SK-N-SH (cell line): ENCODE measurements at regions not wholly inside any gene's neighbourhood (a gene's known extent, or its start where the extent isn't known, plus 50 kb on each side); places are given as distances from the start of the nearest gene placed in this dataset.

Experiments
- CTCF ChIA-PET: fragments of 300-600, 350-600 bp; formaldehyde crosslinking; extraction: SDS; loops from one replicate; lab custom pipeline; 2021; lab: Yijun Ruan, JAX
- POLR2A ChIA-PET: fragments of 350-600 bp; sonication (Branson Sonifier 250); formaldehyde crosslinking; extraction: SDS; loops from one replicate; lab custom pipeline; 2020; ENCODE audit warnings: antibody characterized with exemption, inconsistent platforms; lab: Yijun Ruan, JAX
- DNase-seq: peaks from one replicate; pipeline ENCODE4 v3.0.0; 2012
- H2AFZ ChIP-seq: fragments of 200-600 bp; sonication (generic); 2 replicates; pipeline ENCODE4 v1.8.1; 2016; ENCODE audit warnings: antibody characterized with exemption, mild to moderate bottlenecking, low read depth
- H3F3A ChIP-seq: fragments of 200-600 bp; sonication (generic); replicated peaks from 2 replicates; pipeline ENCODE3; 2016; ENCODE audit warnings: antibody characterized with exemption, mild to moderate bottlenecking; ENCODE audit not compliant: insufficient read depth
- H3K27ac ChIP-seq, 2 experiments: fragments of 200-500 bp in 1 of 2; fragments of 200-600 bp in 1 of 2; sonication (Bioruptor generic) in 1 of 2; sonication (generic), shearing (Covaris generic) in 1 of 2; 2 replicates each; pipeline versions ENCODE4 v1.5.1 to v1.6.1; 2014 to 2016; ENCODE audit warnings: low read depth in 2 of 2, inconsistent platforms in 1 of 2, low read length in 1 of 2, mild to moderate bottlenecking in 1 of 2, mixed read lengths in 1 of 2
- H3K27me3 ChIP-seq: fragments of 200-600 bp; sonication (generic), shearing (Covaris generic); 2 replicates; pipeline ENCODE4 v1.6.1; 2016; ENCODE audit warnings: mixed run types; ENCODE audit not compliant: insufficient read depth
- H3K36me3 ChIP-seq, 2 experiments: fragments of 200-500 bp in 1 of 2; fragments of 200-600 bp in 1 of 2; sonication (Bioruptor generic) in 1 of 2; sonication (generic) in 1 of 2; replicated peaks in 1 of 2; 2 replicates each; pipeline versions ENCODE3 to v1.5.1; 2014 to 2016; ENCODE audit warnings: low read length in 1 of 2, mild to moderate bottlenecking in 1 of 2; ENCODE audit not compliant: insufficient read depth in 2 of 2, control insufficient read depth in 1 of 2
- H3K4me1 ChIP-seq, 2 experiments: fragments of 200-500 bp in 1 of 2; fragments of 200-600 bp in 1 of 2; sonication (Bioruptor generic) in 1 of 2; sonication (generic), shearing (Covaris generic) in 1 of 2; 2 replicates each; pipeline versions ENCODE4 v1.5.1 to v1.6.1; 2014 to 2016; ENCODE audit warnings: low read depth in 1 of 2, low read length in 1 of 2, mixed run types in 1 of 2; ENCODE audit not compliant: insufficient read depth in 2 of 2, control insufficient read depth in 1 of 2
- H3K4me2 ChIP-seq: fragments of 200-600 bp; sonication (generic), shearing (Covaris generic); 2 replicates; pipeline ENCODE4 v1.6.1; 2017; ENCODE audit warnings: mixed run types
- H3K4me3 ChIP-seq, 2 experiments: fragments of 200-500 bp in 1 of 2; fragments of 200-600 bp in 1 of 2; sonication (Bioruptor generic) in 1 of 2; sonication (generic), shearing (Covaris generic) in 1 of 2; 2 replicates each; pipeline versions ENCODE4 v1.5.1 to v1.8.1; 2014 to 2016; ENCODE audit warnings: low read depth in 2 of 2, inconsistent platforms in 1 of 2, low read length in 1 of 2, mild to moderate bottlenecking in 1 of 2, mixed read lengths in 1 of 2, moderate library complexity in 1 of 2
- H3K79me2 ChIP-seq: fragments of 200-600 bp; sonication (generic); 2 replicates; pipeline ENCODE4 v1.8.1; 2017; ENCODE audit warnings: mild to moderate bottlenecking; ENCODE audit not compliant: insufficient read depth
- H3K9ac ChIP-seq: fragments of 200-600 bp; sonication (generic); 2 replicates; pipeline ENCODE4 v1.6.1; 2017; ENCODE audit warnings: mixed run types
- H3K9me2 ChIP-seq: fragments of 200-600 bp; sonication (generic); 2 replicates; pipeline ENCODE4 v1.6.1; 2017; ENCODE audit warnings: mixed run types
- H3K9me3 ChIP-seq: fragments of 200-600 bp; sonication (generic); 2 replicates; pipeline ENCODE4 v1.6.1; 2017; ENCODE audit warnings: mixed run types, mild to moderate bottlenecking, moderate library complexity
- H4K20me1 ChIP-seq: fragments of 200-600 bp; sonication (generic); 2 replicates; pipeline ENCODE4 v1.6.1; 2017; ENCODE audit warnings: mild to moderate bottlenecking, mixed run types; ENCODE audit not compliant: insufficient read depth
- CHD2 ChIP-seq: fragments of 150-350 bp; IDR thresholded peaks from 2 replicates; pipeline ENCODE4 v1.6.1; 2018; ENCODE audit warnings: low read length; ENCODE audit not compliant: partially characterized antibody
- FOXJ3 ChIP-seq: sonication (generic); formaldehyde crosslinking; IDR thresholded peaks from 2 replicates; pipeline ENCODE4 v1.5.1; 2020; ENCODE audit warnings: mild to moderate bottlenecking, missing genetic modification reagents
- FOXM1 ChIP-seq: IDR thresholded peaks from 2 replicates; pipeline ENCODE4 v1.4.0; 2012; ENCODE audit warnings: low read depth, mild to moderate bottlenecking
- GABPA ChIP-seq: IDR thresholded peaks from 2 replicates; pipeline ENCODE4 v1.4.0; 2012; ENCODE audit warnings: low read depth, mild to moderate bottlenecking
- GATA2 ChIP-seq: sonication (generic); formaldehyde crosslinking; IDR thresholded peaks from 2 replicates; pipeline ENCODE4 v1.5.0; 2020; ENCODE audit warnings: mild to moderate bottlenecking, missing genetic modification reagents
- MAX ChIP-seq: IDR thresholded peaks from 2 replicates; pipeline ENCODE4 v1.4.0; 2012; ENCODE audit warnings: low read depth
- NFIC ChIP-seq: IDR thresholded peaks from 2 replicates; pipeline ENCODE4 v1.4.0; 2012; ENCODE audit warnings: borderline replicate concordance
- POLR2AphosphoS5 ChIP-seq: IDR thresholded peaks from 2 replicates; pipeline ENCODE4 v1.6.1; 2012; ENCODE audit warnings: low read depth, low read length
- RAD21 ChIP-seq: IDR thresholded peaks from 2 replicates; pipeline ENCODE4 v1.6.1; 2012; ENCODE audit warnings: mild to moderate bottlenecking, low read length
- RFX5 ChIP-seq: IDR thresholded peaks from 2 replicates; pipeline ENCODE4 v1.6.1; 2012; ENCODE audit warnings: mild to moderate bottlenecking, improper control_type of control experiment, low read length
- RXRA ChIP-seq: IDR thresholded peaks from 2 replicates; pipeline ENCODE4 v1.4.0; 2012; ENCODE audit warnings: low read depth, mild to moderate bottlenecking, borderline replicate concordance
- SIN3A ChIP-seq: IDR thresholded peaks from 2 replicates; pipeline ENCODE4 v1.6.1; 2012; ENCODE audit warnings: low read depth, mild to moderate bottlenecking, low read length, moderate library complexity, borderline replicate concordance
- TAF1 ChIP-seq: IDR thresholded peaks from 2 replicates; pipeline ENCODE4 v1.6.1; 2012; ENCODE audit warnings: low read depth, mild to moderate bottlenecking, low read length, moderate library complexity, borderline replicate concordance
- TCF12 ChIP-seq: IDR thresholded peaks from 2 replicates; pipeline ENCODE4 v1.4.0; 2012
- USF2 ChIP-seq: fragments of 150-350 bp; IDR thresholded peaks from 2 replicates; pipeline ENCODE4 v1.6.1; 2017; ENCODE audit warnings: antibody characterized with exemption, low read length, low read depth, borderline replicate concordance
- WGBS: methylation state at CpG from one replicate; pipeline ENCODE4 v1.1.6; 2017; ENCODE audit warnings: low lambda C conversion rate; 5-methylcytosine and 5-hydroxymethylcytosine counted together
- TF ChIP-seq, protein P1 (sequence below): fragments of 150-350 bp; IDR thresholded peaks from 2 replicates; pipeline ENCODE4 v1.6.1; 2016; ENCODE audit warnings: mild to moderate bottlenecking, low read depth, low read length
- TF ChIP-seq, protein P2 (sequence below): IDR thresholded peaks from 2 replicates; pipeline ENCODE4; 2012
- TF ChIP-seq, protein P3 (sequence below): fragments of 200-600 bp; sonication (generic); IDR thresholded peaks from 2 replicates; pipeline ENCODE4 v1.6.1; 2017; ENCODE audit warnings: antibody characterized with exemption, mild to moderate bottlenecking, moderate library complexity

GRCh38 chr3:35523074-35523473, 116.3 kb upstream of the ARPP21 start:
- Histone ChIP-seq H3K4me1 (peaks cover 0 to 3% of the 10 kb centered on the region in 2 experiments; a peak in 1 of 4 replicates), H3K9me3 (no peaks in the 10 kb centered on the region), H3K27ac (no peak overlapping the region), H4K20me1 (no peaks in the 10 kb centered on the region), H3K79me2 (no peaks in the 10 kb centered on the region), H3F3A (no peaks in the 10 kb centered on the region), H3K4me3 (no peak overlapping the region), H2AFZ (no peak overlapping the region), H3K27me3 (no peaks in the 10 kb centered on the region), H3K4me2 (no peak overlapping the region), H3K9me2 (no peaks in the 10 kb centered on the region), H3K9ac (no peak overlapping the region), H3K36me3 (no peaks in the 10 kb centered on the region)
- DNase-seq: no peak
- POLR2A ChIA-PET: no interaction called here
- CTCF ChIA-PET: no interaction called here
- TF ChIP-seq RFX5: no peak
- no peak for TF ChIP-seq SIN3A
- TF ChIP-seq RXRA: no peak
- TF ChIP-seq GABPA: no peak
- no peak for TF ChIP-seq TAF1
- TF ChIP-seq, protein P1, sequence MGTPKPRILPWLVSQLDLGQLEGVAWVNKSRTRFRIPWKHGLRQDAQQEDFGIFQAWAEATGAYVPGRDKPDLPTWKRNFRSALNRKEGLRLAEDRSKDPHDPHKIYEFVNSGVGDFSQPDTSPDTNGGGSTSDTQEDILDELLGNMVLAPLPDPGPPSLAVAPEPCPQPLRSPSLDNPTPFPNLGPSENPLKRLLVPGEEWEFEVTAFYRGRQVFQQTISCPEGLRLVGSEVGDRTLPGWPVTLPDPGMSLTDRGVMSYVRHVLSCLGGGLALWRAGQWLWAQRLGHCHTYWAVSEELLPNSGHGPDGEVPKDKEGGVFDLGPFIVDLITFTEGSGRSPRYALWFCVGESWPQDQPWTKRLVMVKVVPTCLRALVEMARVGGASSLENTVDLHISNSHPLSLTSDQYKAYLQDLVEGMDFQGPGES: no peak
- TF ChIP-seq RAD21: no peak
- no peak for TF ChIP-seq CHD2
- no peak for TF ChIP-seq POLR2AphosphoS5
- no peak for TF ChIP-seq FOXM1
- TF ChIP-seq MAX: no peak
- TF ChIP-seq NFIC: no peak
- no peak for TF ChIP-seq TCF12
- no peak for TF ChIP-seq GATA2 (CRISPR knock-in tag)
- TF ChIP-seq, protein P2, sequence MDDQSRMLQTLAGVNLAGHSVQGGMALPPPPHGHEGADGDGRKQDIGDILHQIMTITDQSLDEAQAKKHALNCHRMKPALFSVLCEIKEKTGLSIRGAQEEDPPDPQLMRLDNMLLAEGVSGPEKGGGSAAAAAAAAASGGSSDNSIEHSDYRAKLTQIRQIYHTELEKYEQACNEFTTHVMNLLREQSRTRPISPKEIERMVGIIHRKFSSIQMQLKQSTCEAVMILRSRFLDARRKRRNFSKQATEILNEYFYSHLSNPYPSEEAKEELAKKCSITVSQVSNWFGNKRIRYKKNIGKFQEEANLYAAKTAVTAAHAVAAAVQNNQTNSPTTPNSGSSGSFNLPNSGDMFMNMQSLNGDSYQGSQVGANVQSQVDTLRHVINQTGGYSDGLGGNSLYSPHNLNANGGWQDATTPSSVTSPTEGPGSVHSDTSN: no peak
- TF ChIP-seq USF2: no peak
- WGBS: 54% methylated on average over 4 of the region's 4 CpGs

DNA sequence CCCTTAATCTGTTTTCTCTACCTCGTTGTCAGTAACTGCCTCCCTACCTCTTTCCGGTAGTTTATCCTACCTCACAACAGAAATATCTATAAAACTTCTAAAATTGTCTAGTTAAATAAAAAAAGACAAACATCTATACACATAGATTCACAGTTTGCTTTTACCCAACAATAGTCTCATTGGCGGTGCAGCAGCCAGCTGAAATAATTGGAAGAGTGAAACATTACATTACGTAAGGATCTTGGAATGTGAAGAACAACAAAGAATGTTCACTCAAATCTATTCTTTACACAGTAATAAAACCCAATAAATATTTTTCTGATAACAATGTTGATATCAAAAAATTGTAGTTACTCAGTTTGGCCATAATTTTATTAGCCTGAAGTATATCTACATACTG, 115.5 kb upstream of the ARPP21 start:
- Histone ChIP-seq H3K9ac (no peak overlapping the region), H3K9me2 (no peaks in the 10 kb centered on the region), H4K20me1 (no peaks in the 10 kb centered on the region), H3K4me1 (peaks cover 0 to 3% of the 10 kb centered on the region in 2 experiments; a peak in 1 of 4 replicates), H2AFZ (no peak overlapping the region), H3K4me2 (no peak overlapping the region), H3K36me3 (no peaks in the 10 kb centered on the region), H3K4me3 (no peak overlapping the region), H3K27me3 (no peaks in the 10 kb centered on the region), H3K79me2 (no peaks in the 10 kb centered on the region), H3F3A (no peaks in the 10 kb centered on the region), H3K9me3 (no peaks in the 10 kb centered on the region), H3K27ac (no peak overlapping the region)
- CTCF ChIA-PET: no interaction called here
- no peak for TF ChIP-seq NFIC
- TF ChIP-seq, protein P3, sequence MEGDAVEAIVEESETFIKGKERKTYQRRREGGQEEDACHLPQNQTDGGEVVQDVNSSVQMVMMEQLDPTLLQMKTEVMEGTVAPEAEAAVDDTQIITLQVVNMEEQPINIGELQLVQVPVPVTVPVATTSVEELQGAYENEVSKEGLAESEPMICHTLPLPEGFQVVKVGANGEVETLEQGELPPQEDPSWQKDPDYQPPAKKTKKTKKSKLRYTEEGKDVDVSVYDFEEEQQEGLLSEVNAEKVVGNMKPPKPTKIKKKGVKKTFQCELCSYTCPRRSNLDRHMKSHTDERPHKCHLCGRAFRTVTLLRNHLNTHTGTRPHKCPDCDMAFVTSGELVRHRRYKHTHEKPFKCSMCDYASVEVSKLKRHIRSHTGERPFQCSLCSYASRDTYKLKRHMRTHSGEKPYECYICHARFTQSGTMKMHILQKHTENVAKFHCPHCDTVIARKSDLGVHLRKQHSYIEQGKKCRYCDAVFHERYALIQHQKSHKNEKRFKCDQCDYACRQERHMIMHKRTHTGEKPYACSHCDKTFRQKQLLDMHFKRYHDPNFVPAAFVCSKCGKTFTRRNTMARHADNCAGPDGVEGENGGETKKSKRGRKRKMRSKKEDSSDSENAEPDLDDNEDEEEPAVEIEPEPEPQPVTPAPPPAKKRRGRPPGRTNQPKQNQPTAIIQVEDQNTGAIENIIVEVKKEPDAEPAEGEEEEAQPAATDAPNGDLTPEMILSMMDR: no peak
- TF ChIP-seq FOXJ3: no peak
- TF ChIP-seq, protein P2: no peak
- POLR2A ChIA-PET: no interaction called here
- 62% methylated on average over 4 of the region's 4 CpGs for WGBS
- DNase-seq: no peak
